ENCODE measurements at regions not wholly inside any gene's neighbourhood (a gene's known extent, or its start where the extent isn't known, plus 50 kb on each side); places are given as distances from the start of the nearest gene placed in this dataset.

GRCh38 chr1:219347921-219348391, 174.3 kb downstream of the LYPLAL1 start:
- no peaks in the 10 kb centered on the region for H3K27me3 Mint-ChIP-seq (ENCODE audit: low read depth)
- peaks cover 18% of the 10 kb centered on the region for H3K4me1 Mint-ChIP-seq (ENCODE audit: low read depth)
- no peak for DNase-seq (ENCODE audit: low spot score)
- H3K9me3 Mint-ChIP-seq (ENCODE audit: low read depth) = peaks cover 28% of the 10 kb centered on the region
- TF ChIP-seq CTCF (IDR thresholded peaks at IDR 0.05) = no peak
- H3K36me3 Mint-ChIP-seq (ENCODE audit: low read depth) = peaks cover 14% of the 10 kb centered on the region
- no peak overlapping the region for H3K4me3 Mint-ChIP-seq (ENCODE audit: unreplicated experiment)
- H3K27ac Mint-ChIP-seq (ENCODE audit: unreplicated experiment) = no peak overlapping the region

GRCh38 chr1:219347376-219347775, 173.7 kb downstream of the LYPLAL1 start:
- H3K27me3 Mint-ChIP-seq (ENCODE audit: low read depth) = no peaks in the 10 kb centered on the region
- H3K9me3 Mint-ChIP-seq (ENCODE audit: low read depth) = peaks cover 29% of the 10 kb centered on the region
- peaks cover 21% of the 10 kb centered on the region for H3K4me1 Mint-ChIP-seq (ENCODE audit: low read depth)
- no peak overlapping the region for H3K27ac Mint-ChIP-seq (ENCODE audit: unreplicated experiment)
- H3K36me3 Mint-ChIP-seq (ENCODE audit: low read depth) = peaks cover 14% of the 10 kb centered on the region
- H3K4me3 Mint-ChIP-seq (ENCODE audit: unreplicated experiment) = no peak overlapping the region
- no peak for TF ChIP-seq CTCF (IDR thresholded peaks at IDR 0.05)
- no peak for DNase-seq (ENCODE audit: low spot score)

- Mint-ChIP-seq H3K4me1 (ENCODE audit: low read depth) (peaks cover 26% of the 10 kb centered on the region), H3K9me3 (ENCODE audit: low read depth) (peaks cover 33% of the 10 kb centered on the region), H3K4me3 (ENCODE audit: unreplicated experiment) (no peak overlapping the region), H3K36me3 (ENCODE audit: low read depth) (peaks cover 14% of the 10 kb centered on the region), H3K27me3 (ENCODE audit: low read depth) (no peaks in the 10 kb centered on the region), H3K27ac (ENCODE audit: unreplicated experiment) (no peak overlapping the region)
- no peak for DNase-seq (ENCODE audit: low spot score)
- no peak for TF ChIP-seq CTCF (IDR thresholded peaks at IDR 0.05)
Measured at GRCh38 chr1:219345953-219346352, 172.3 kb downstream of the LYPLAL1 start.

GRCh38 chr1:219342836-219343235, 169.2 kb downstream of the LYPLAL1 start:
- Mint-ChIP-seq H3K9me3 (ENCODE audit: low read depth) (peaks cover 33% of the 10 kb centered on the region), H3K27ac (ENCODE audit: unreplicated experiment) (no peak overlapping the region), H3K36me3 (ENCODE audit: low read depth) (peaks cover 14% of the 10 kb centered on the region), H3K4me1 (ENCODE audit: low read depth) (peaks cover 34% of the 10 kb centered on the region), H3K27me3 (ENCODE audit: low read depth) (no peaks in the 10 kb centered on the region), H3K4me3 (ENCODE audit: unreplicated experiment) (no peak overlapping the region)
- no peak for DNase-seq (ENCODE audit: low spot score)
- peak; percentile 26 for TF ChIP-seq CTCF (IDR thresholded peaks at IDR 0.05)

- H3K4me1 Mint-ChIP-seq (ENCODE audit: low read depth) = peaks cover 26% of the 10 kb centered on the region
- no peak overlapping the region for H3K4me3 Mint-ChIP-seq (ENCODE audit: unreplicated experiment)
- H3K9me3 Mint-ChIP-seq (ENCODE audit: low read depth) = peaks cover 21% of the 10 kb centered on the region
- H3K36me3 Mint-ChIP-seq (ENCODE audit: low read depth) = peaks cover 7% of the 10 kb centered on the region
- TF ChIP-seq CTCF (IDR thresholded peaks at IDR 0.05) = no peak
- no peak overlapping the region for H3K27ac Mint-ChIP-seq (ENCODE audit: unreplicated experiment)
- H3K27me3 Mint-ChIP-seq (ENCODE audit: low read depth) = no peaks in the 10 kb centered on the region
- no peak for DNase-seq (ENCODE audit: low spot score)
Measured at GRCh38 chr1:219340796-219341195, 167.1 kb downstream of the LYPLAL1 start.
